UCSD-AML1 (cell line): ENCODE measurements at regions not wholly inside any gene's neighbourhood (a gene's known extent, or its start where the extent isn't known, plus 50 kb on each side); places are given as distances from the start of the nearest gene placed in this dataset.

Source experiments
- DNase-seq: peaks from one replicate; lab custom pipeline; 2025; ENCODE audit not compliant: unreplicated experiment; lab: John Stamatoyannopoulos, UW

GRCh38 chr18:11279461-11279860 is 130.1 kb upstream of the PIEZO2 start:
- no peak for DNase-seq

DNA sequence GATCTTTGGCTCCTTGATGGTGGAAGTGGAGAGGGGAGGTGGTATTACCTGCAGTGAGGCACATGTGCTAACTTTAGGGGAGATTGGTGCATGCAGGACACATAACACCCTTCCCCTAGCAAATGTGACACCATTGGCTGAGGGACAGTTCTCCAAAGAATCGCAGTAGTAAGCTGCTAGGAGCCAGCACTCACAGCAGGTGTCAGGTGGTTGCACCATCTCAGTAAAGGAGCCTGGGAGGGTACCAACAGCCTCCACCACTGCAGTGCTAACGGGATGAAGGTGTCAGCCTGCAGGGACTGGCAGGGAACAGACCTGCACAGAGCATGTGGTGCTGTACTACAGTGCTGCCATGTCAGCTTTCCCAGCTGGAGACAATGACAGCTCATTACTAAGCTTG is 127.3 kb upstream of the PIEZO2 start:
- no peak for DNase-seq

GRCh38 chr18:11274144-11274794 is 124.9 kb upstream of the PIEZO2 start:
- no peak for DNase-seq

GRCh38 chr18:11272516-11272915 is 123.1 kb upstream of the PIEZO2 start:
- DNase-seq = no peak

DNA sequence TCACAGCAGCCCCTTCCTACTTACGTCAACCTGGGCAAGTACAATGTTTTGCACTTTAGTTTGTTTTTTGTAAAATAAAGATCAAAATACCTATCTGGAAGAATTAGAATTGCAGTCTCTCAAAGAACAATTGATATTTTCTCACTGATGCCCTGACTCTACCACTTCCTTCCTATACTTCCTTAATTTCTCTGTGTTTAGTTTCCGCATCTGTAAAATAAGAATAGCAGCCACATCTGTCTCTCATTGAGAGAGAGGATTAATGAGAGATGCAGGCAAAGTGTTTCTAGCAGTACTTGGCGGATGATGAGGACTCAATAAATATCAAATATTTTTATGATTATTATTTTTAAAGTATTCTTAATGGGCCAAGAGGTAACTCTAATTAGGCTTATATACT is 122.6 kb upstream of the PIEZO2 start:
- no peak for DNase-seq

GRCh38 chr18:11269257-11269656 is 119.9 kb upstream of the PIEZO2 start:
- no peak for DNase-seq

GRCh38 chr18:11268741-11269233 is 119.4 kb upstream of the PIEZO2 start:
- no peak for DNase-seq

DNA sequence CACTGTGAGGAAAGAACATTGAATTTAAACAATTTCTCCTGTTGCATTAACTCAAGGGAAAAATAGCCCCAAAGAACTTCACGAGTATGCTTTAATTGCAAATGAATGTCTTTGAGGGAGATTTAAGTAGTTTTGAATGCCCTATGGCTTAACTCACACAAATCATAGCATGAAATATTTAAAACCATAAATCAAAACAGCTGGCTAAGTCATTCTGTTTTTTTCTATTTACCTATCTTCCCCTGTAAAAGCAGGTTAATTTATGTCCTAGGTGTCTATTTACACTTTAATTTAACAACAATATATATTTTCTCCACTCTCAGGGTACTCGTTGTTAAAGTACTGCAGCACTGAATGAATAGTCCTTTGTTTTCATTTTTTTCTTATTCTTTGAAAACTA is 118.8 kb upstream of the PIEZO2 start:
- DNase-seq = no peak

DNA sequence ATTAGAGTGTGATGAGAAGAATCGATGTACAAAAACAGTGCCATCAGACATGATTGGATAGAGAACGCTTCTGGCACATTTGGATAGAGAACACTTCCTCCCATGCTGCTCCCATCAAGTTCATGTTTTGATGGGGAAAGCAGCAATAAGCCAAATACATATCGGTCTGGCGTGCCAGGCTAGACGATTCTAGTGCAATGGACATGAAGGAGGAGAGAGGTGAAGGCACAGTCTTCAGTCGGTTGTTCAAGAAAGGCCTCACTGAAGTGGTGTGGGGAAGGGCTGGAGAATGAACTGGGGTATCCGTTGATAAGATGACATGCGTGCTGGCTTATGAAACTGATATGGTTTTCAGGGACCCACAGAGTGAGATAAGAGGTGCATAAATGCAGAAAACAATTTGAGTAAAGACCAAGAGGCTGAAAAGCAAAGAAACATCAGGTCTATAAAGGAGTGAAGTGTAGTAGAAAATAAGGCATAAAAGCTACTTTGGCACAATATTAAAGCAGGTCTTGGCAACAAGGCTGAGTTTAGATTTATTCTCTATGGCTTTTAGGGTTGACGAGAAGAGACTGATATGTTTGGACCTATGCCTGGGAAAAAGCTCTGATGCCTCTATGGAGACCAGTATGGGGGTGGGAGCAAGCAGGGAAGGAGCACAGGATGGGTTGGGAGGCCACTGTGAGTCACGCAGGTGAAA is 117.6 kb upstream of the PIEZO2 start:
- no peak for DNase-seq

GRCh38 chr18:11261486-11261885 is 112.1 kb upstream of the PIEZO2 start:
- no peak for DNase-seq

DNA sequence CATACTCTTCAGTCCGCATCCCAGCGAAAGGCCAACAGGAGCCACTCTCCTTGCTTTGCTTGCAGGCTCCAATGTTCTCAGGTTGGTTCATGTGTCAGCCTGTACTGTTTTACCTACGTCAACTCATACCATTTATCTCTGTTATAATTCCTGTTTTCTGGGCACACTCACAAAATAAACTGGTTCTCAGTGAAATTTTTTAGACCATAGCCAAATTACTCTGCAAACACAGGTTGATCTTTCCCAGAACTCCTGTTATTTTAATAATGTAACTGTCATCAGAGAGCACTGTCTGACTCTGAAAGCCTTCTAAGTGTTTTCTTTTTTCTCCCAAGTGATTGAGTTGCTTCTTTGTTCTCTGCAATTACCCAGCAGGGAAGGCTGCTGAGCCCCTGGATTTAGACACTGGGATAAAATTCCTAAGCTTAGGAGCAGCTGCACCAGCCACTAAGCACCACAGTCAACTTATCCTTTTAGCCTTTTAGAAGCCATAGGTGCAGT is 111.6 kb upstream of the PIEZO2 start:
- DNase-seq = no peak

GRCh38 chr18:11259469-11260150 is 110.2 kb upstream of the PIEZO2 start:
- DNase-seq = no peak

DNA sequence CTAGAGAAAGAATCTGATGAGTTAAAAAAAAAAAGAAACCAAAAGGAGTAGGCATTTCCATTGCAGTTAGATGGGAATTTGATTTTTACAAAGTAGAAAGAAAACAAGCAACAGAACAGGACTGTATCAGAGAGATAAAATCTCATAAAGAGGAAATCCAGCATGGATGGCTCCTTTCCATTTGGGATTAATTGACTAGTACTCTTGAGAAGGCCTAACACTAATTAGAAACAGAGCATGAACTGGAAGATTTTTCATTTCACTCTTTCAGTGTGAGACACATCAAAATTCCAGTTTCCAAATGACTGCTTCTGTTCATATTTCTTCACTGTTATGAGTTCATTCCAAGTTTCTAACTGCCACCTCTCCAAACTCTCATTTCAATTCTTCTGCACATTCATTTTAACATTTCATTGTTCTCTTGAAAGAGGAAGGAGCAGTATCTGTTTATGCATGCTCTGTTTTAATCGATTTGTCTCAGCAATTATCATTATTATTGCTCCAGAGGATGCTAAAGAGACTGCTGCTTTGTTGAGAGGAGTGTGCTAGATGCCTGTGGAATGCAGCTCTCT is 108.8 kb upstream of the PIEZO2 start:
- DNase-seq = no peak

DNA sequence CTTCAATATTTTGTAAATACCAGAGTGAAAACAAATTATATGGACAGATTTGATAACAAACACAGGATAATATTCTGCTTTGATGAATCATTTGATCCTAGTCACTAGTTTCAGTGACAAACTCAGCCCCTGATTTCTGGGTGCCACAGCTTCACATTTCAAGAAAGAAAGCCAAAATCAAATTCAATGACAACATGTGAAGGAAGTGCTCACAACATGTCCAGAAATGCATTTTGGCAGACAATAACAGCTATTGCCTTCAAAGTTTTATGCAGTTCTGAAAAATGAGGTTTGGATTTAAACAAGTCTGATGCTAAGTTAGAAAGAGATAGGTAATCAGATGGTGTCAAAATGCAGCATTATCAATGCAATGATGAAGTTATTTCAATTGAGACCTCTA is 106.9 kb upstream of the PIEZO2 start:
- no peak for DNase-seq

DNA sequence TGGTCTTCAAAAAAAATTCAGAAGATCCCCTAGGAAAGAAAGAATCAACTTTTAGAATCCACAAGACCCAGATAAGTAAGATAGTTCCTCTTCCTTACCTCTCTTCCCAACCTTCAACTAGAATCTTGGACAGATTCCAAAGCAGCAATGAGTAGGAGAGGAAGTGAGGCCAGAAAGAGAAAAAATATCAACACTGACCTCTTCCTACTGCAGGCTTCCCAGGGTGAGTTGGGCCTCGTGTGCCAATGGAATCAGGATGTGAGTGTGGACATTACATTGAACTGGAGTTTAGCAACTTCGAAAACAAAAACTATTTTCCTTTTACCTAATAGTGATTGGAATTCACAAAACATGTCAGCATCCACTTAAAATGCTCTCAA is 102.5 kb upstream of the PIEZO2 start:
- no peak for DNase-seq

DNA sequence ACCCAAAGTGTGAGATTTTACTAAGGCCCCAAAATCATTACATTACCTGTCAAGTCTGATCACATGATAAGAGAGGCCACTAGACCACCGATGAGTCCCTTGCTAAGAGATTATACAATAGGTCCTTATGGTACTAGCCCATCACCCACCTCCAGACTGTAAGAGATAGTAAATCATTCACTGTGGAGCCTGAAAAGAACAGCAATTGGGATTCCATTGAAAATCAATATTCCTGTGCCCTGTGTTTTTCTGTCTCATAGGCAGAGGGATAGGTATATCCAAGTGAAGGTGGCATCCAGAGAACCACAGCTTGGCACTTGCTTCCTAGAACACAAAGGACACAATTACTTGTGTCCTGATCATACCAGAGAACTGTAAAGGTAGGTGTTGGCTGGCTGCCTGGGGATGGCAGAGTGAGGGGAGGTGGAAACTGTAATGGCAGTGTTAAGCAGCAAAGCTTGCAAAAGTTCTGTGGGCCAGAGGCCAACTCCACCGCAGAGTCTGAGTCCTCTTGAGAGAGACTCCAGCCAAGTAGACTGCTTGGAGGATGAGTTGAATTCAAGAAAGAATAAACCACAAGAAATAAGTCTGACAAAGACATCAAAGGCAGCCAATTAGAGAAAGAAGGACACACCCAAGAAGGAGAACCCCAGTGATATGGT is 102.0 kb upstream of the PIEZO2 start:
- no peak for DNase-seq

DNA sequence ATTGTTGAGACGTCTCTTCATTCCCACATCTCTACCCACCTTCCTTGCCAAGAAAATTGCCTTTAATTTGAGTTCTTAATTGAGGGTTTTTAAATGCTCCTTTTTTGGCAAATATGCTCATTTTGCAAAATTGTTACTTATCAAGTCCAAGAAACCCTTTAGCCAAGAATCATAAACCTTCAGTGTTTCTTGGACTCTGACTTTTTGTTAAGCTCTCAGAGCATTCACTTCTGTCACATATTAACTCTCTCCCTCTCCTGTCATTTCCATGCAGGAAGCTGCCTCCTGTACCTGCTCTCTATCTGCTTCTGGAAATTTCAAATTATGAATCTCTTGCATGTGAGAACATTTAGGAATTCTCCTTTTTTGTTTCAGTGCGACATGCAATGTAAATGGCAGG is 100.0 kb upstream of the PIEZO2 start:
- no peak for DNase-seq

- no peak for DNase-seq
These were observed 98.1 kb upstream of the PIEZO2 start for GRCh38 chr18:11247381-11247970.

GRCh38 chr18:11246495-11247300 is 97.3 kb upstream of the PIEZO2 start:
- no peak for DNase-seq

GRCh38 chr18:11245879-11246278 is 96.5 kb upstream of the PIEZO2 start:
- no peak for DNase-seq
